ENCODE measurements at regions not wholly inside any gene's neighbourhood (a gene's known extent, or its start where the extent isn't known, plus 50 kb on each side); places are given as distances from the start of the nearest gene placed in this dataset.

DNA sequence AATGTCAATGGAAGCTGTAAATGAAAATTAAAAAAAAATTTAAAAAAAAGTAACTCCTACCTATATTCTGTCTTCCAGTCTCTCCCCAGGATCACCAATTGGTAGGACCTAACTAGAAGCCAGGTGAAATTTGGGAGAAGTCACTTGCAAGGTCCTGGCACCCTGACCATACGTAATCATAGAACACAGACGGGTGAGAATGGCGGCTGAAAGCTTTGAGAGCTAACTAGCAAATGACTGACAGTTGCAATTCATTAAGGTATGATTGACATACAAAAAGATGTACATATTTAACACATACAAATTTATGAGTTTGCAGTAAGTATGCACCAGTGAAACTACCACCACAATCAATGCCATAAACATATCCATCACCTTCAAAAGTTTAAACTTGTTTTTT lies 372.7 kb upstream of the PSMD7 start:
- TF ChIP-seq, protein P1, sequence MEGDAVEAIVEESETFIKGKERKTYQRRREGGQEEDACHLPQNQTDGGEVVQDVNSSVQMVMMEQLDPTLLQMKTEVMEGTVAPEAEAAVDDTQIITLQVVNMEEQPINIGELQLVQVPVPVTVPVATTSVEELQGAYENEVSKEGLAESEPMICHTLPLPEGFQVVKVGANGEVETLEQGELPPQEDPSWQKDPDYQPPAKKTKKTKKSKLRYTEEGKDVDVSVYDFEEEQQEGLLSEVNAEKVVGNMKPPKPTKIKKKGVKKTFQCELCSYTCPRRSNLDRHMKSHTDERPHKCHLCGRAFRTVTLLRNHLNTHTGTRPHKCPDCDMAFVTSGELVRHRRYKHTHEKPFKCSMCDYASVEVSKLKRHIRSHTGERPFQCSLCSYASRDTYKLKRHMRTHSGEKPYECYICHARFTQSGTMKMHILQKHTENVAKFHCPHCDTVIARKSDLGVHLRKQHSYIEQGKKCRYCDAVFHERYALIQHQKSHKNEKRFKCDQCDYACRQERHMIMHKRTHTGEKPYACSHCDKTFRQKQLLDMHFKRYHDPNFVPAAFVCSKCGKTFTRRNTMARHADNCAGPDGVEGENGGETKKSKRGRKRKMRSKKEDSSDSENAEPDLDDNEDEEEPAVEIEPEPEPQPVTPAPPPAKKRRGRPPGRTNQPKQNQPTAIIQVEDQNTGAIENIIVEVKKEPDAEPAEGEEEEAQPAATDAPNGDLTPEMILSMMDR (IDR thresholded peaks at IDR 0.05) = no peak
- no peak for TF ChIP-seq EP300 (IDR thresholded peaks at IDR 0.05)
- no peak for TF ChIP-seq POLR2A (IDR thresholded peaks at IDR 0.05)
- no peak for TF ChIP-seq POLR2AphosphoS5 (IDR thresholded peaks at IDR 0.05)

Data from upper lobe of left lung (tissue), 4 donors.